Neuronal stem cell (in vitro differentiated cells): ENCODE measurements at regions not wholly inside any gene's neighbourhood (a gene's known extent, or its start where the extent isn't known, plus 50 kb on each side); places are given as distances from the start of the nearest gene placed in this dataset.

Source experiments
- DNase-seq: peaks from one replicate; pipeline ENCODE4 v3.0.0-alpha.2; 2013; ENCODE audit warnings: low spot score
- H2AFZ ChIP-seq: one replicate; pipeline ENCODE4 v1.6.1; 2013; ENCODE audit warnings: mild to moderate bottlenecking, low read length, inconsistent platforms
- H2AK5ac ChIP-seq: 2 replicates; pipeline ENCODE4 v1.6.1; 2013; ENCODE audit warnings: low read depth, mild to moderate bottlenecking, inconsistent platforms, low read length, moderate library complexity, mixed read lengths
- H2BK120ac ChIP-seq: 2 replicates; pipeline ENCODE4 v1.6.1; 2013; ENCODE audit warnings: low read depth, mild to moderate bottlenecking, inconsistent platforms, low read length, moderate library complexity, mixed read lengths
- H2BK12ac ChIP-seq: one replicate; pipeline ENCODE4 v1.6.1; 2013; ENCODE audit warnings: low read length, inconsistent platforms
- H2BK15ac ChIP-seq: 2 replicates; pipeline ENCODE4 v1.6.1; 2013; ENCODE audit warnings: mild to moderate bottlenecking, low read length, inconsistent platforms, mixed read lengths
- H2BK5ac ChIP-seq: one replicate; pipeline ENCODE4 v1.6.1; 2013; ENCODE audit warnings: inconsistent platforms, mild to moderate bottlenecking, low read length, moderate library complexity
- H3K14ac ChIP-seq: one replicate; pipeline ENCODE4 v1.6.1; 2013; ENCODE audit warnings: low read length, inconsistent platforms
- H3K18ac ChIP-seq: 2 replicates; pipeline ENCODE4 v1.6.1; 2013; ENCODE audit warnings: low read length, inconsistent platforms
- H3K23ac ChIP-seq: 2 replicates; pipeline ENCODE4 v1.6.1; 2013; ENCODE audit warnings: low read depth, mild to moderate bottlenecking, mixed read lengths, low read length, inconsistent platforms; ENCODE audit not compliant: poor library complexity
- H3K27ac ChIP-seq: replicated peaks from 3 replicates; pipeline ENCODE4 v1.5.1; 2013; ENCODE audit warnings: low read length, inconsistent platforms
- H3K27me3 ChIP-seq, 3 experiments: 2 replicates each; pipeline ENCODE4 v1.6.1; 2013; ENCODE audit warnings: low read length in 3 of 3, mild to moderate bottlenecking in 2 of 3, inconsistent platforms in 1 of 3, low read depth in 1 of 3, mixed read lengths in 1 of 3, moderate library complexity in 1 of 3; ENCODE audit not compliant: control insufficient read depth in 3 of 3, insufficient read depth in 3 of 3
- H3K36me3 ChIP-seq, 2 donors: replicated peaks in 1 of 2; 2 replicates each; pipeline ENCODE4 v1.6.1; 2013; ENCODE audit warnings: low read length in 2 of 2; ENCODE audit not compliant: control insufficient read depth in 2 of 2, insufficient read depth in 2 of 2
- H3K4ac ChIP-seq: 2 replicates; pipeline ENCODE4 v1.6.1; 2013; ENCODE audit warnings: inconsistent platforms, mild to moderate bottlenecking, low read length, moderate library complexity
- H3K4me1 ChIP-seq, 2 donors: 1 replicate in 1 of 2; 2 replicates in 1 of 2; pipeline ENCODE4 v1.6.1; 2013; ENCODE audit warnings: low read length in 2 of 2, low read depth in 1 of 2; ENCODE audit not compliant: control insufficient read depth in 2 of 2, insufficient read depth in 1 of 2
- H3K4me2 ChIP-seq: one replicate; pipeline ENCODE4 v1.6.1; 2013; ENCODE audit warnings: mild to moderate bottlenecking, low read length, inconsistent platforms; ENCODE audit not compliant: insufficient read depth, poor library complexity, severe bottlenecking
- H3K4me3 ChIP-seq, 2 donors: 2 replicates each; pipeline ENCODE4 v1.5.1; 2013; ENCODE audit warnings: low read length in 2 of 2, mild to moderate bottlenecking in 2 of 2, inconsistent platforms in 1 of 2, moderate library complexity in 1 of 2
- H3K79me1 ChIP-seq: one replicate; pipeline ENCODE4 v1.6.1; 2013; ENCODE audit warnings: low read depth, mild to moderate bottlenecking, inconsistent platforms, low read length, moderate library complexity
- H3K9ac ChIP-seq: one replicate; pipeline ENCODE4 v1.6.1; 2013; ENCODE audit warnings: mild to moderate bottlenecking, low read depth, low read length, inconsistent platforms; ENCODE audit not compliant: poor library complexity
- H3K9me3 ChIP-seq, 2 donors: replicated peaks in 1 of 2; 2 replicates each; pipeline versions ENCODE3 to v1.6.1; 2013; ENCODE audit warnings: low read length in 2 of 2, mild to moderate bottlenecking in 2 of 2, inconsistent platforms in 1 of 2, low read depth in 1 of 2, mixed read lengths in 1 of 2, moderate library complexity in 1 of 2; ENCODE audit not compliant: control insufficient read depth in 2 of 2, insufficient read depth in 1 of 2
- H4K8ac ChIP-seq: one replicate; pipeline ENCODE4 v1.6.1; 2013; ENCODE audit warnings: low read depth, mild to moderate bottlenecking, inconsistent platforms, low read length, moderate library complexity
- H4K91ac ChIP-seq: one replicate; pipeline ENCODE4 v1.6.1; 2013; ENCODE audit warnings: low read length, low read depth, mild to moderate bottlenecking, inconsistent platforms; ENCODE audit not compliant: poor library complexity
- WGBS, 2 donors: extraction: QIAGEN DNeasy Blood & Tissue Kit; methylation state at CpG; one replicate each; pipeline ENCODE4 v1.1.7; 2013; ENCODE audit warnings: missing lambda C conversion rate in 2 of 2, mixed read lengths in 1 of 2; ENCODE audit not compliant: insufficient read length in 2 of 2, insufficient replicate concordance in 1 of 2; ENCODE audit errors: extremely low coverage in 2 of 2; 5-methylcytosine and 5-hydroxymethylcytosine counted together

DNA sequence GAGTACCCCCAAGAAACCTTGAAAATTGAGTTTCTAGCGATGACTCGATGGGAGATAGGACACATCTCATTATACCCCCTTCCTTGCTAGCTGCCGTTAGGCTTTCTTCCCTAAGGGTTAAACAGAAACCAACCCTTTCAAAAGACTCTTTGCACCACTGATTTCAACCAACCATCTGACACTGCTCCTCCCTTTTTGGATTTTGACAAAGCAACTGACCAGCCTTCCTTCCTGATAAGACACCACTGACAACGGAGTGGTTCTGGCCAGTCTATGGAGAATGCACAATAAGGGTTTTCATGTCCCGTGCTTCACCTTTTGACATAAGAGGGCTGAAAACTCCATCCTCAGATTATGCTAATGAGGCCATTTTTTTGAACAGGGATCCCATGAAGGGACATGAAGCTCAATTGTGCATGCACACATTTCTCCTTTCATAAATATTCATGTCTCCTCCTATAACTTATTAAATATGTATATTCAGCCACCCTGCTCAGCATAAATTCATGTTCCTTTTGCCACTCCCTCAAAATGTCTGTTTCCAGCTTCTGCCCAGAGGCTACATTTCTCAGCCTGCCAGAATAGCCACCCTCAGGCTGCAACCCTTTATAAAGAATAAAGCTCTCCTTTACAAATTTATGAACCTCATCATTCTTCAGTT, 52.8 kb upstream of the SLC35F5 start:
- H2AK5ac ChIP-seq = no peak overlapping the region
- no peaks in the 10 kb centered on the region for H3K9me3 ChIP-seq
- H2BK12ac ChIP-seq = no peak overlapping the region
- no peaks in the 10 kb centered on the region for H3K4me1 ChIP-seq
- H2BK15ac ChIP-seq = no peak overlapping the region
- H3K27me3 ChIP-seq = no peaks in the 10 kb centered on the region
- H2AFZ ChIP-seq = no peak overlapping the region
- H3K4me2 ChIP-seq = no peak overlapping the region
- no peak overlapping the region for H3K14ac ChIP-seq
- no peak overlapping the region for H4K8ac ChIP-seq
- H2BK120ac ChIP-seq = no peak overlapping the region
- no peak overlapping the region for H3K4ac ChIP-seq
- WGBS, 2 donors = no CpG with 5 or more reads among the region's 5 CpGs
- H4K91ac ChIP-seq = no peak overlapping the region
- no peaks in the 10 kb centered on the region for H3K36me3 ChIP-seq
- no peak overlapping the region for H3K23ac ChIP-seq
- H3K18ac ChIP-seq = no peak overlapping the region
- DNase-seq = no peak
- no peak overlapping the region for H3K9ac ChIP-seq
- H2BK5ac ChIP-seq = no peak overlapping the region
- H3K79me1 ChIP-seq = no peaks in the 10 kb centered on the region
- no peak overlapping the region for H3K4me3 ChIP-seq
- no peak overlapping the region for H3K27ac ChIP-seq

DNA sequence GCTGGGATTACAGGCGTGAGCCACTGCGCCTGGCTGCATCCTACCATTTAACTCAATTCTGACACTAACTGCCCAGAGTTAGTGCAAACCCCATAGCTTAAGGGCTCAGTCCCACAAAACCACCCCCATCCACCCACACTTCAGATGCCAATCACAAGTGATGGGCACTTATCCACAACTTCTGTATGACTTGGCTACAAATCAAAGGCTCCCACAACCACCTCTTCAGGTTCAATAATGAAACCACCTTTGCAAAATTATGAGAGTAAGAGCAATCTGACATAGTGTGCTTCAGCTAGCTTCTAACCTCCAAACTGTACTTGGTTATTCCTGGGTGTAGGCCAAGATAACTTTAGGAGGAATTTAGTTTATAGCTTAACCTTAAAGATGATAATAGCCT, 51.3 kb upstream of the SLC35F5 start:
- Histone ChIP-seq H3K4ac (no peak overlapping the region), H3K27ac (no peak overlapping the region), H3K36me3 (no peaks in the 10 kb centered on the region), H3K23ac (no peak overlapping the region), H3K4me1 (no peaks in the 10 kb centered on the region), H3K18ac (no peak overlapping the region), H2BK120ac (no peak overlapping the region), H4K91ac (no peak overlapping the region), H2BK15ac (no peak overlapping the region), H3K4me2 (no peak overlapping the region), H2AFZ (no peak overlapping the region), H2AK5ac (no peak overlapping the region), H3K9ac (no peak overlapping the region), H4K8ac (no peak overlapping the region), H2BK5ac (no peak overlapping the region), H3K27me3 (no peaks in the 10 kb centered on the region), H3K14ac (no peak overlapping the region), H3K9me3 (no peaks in the 10 kb centered on the region), H3K79me1 (no peaks in the 10 kb centered on the region), H3K4me3 (no peak overlapping the region), H2BK12ac (no peak overlapping the region)
- no CpG with 5 or more reads among the region's 2 CpGs for WGBS, 2 donors
- DNase-seq = no peak

DNA sequence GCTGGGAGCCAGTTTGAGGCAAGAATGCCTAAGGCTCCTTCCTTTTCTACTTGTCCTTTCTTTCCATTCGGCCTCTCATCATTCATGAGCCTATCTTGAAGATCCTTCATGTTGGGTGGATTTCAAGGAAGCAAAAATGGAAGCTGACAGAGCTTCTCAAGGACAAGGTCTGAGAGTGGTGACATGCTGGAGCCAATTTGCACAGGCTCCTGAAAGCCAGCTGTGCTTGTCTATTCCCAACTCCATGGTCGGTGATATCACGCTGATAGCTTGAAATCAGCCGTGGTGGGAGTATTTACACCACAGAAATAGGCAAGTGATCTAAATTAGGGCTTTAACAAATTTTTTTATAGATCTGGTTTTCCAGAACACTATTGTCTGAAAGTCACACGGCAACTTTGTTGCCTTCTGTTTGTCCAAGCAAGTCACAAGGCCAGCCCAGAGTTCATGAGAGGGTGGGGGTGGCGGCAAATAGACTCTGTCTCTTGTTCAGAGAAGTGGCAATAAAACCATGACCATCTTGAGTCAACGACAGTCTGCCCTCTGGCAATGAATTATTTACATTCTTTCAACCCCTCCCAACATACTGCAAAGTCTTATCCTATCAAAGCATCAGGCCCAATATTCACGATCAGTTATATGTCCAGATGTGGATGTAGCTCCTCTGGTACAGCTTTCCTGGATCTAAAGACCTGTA, 49.9 kb upstream of the SLC35F5 start:
- no peak overlapping the region for H3K23ac ChIP-seq
- H3K79me1 ChIP-seq = no peaks in the 10 kb centered on the region
- no peak overlapping the region for H4K8ac ChIP-seq
- no peak overlapping the region for H4K91ac ChIP-seq
- no peak overlapping the region for H3K14ac ChIP-seq
- no peak overlapping the region for H3K27ac ChIP-seq
- H3K4me1 ChIP-seq = no peaks in the 10 kb centered on the region
- H3K27me3 ChIP-seq = no peaks in the 10 kb centered on the region
- H3K9me3 ChIP-seq = no peaks in the 10 kb centered on the region
- DNase-seq = no peak
- H2BK15ac ChIP-seq = no peak overlapping the region
- H3K18ac ChIP-seq = no peak overlapping the region
- no peak overlapping the region for H2BK12ac ChIP-seq
- no peak overlapping the region for H2AK5ac ChIP-seq
- WGBS, 2 donors = no CpG with 5 or more reads among the region's 8 CpGs
- no peak overlapping the region for H2BK120ac ChIP-seq
- no peak overlapping the region for H3K4me2 ChIP-seq
- no peak overlapping the region for H3K4me3 ChIP-seq
- no peak overlapping the region for H2AFZ ChIP-seq
- no peaks in the 10 kb centered on the region for H3K36me3 ChIP-seq
- H3K9ac ChIP-seq = no peak overlapping the region
- no peak overlapping the region for H2BK5ac ChIP-seq
- no peak overlapping the region for H3K4ac ChIP-seq
